D341Med (cell line): ENCODE measurements at regions not wholly inside any gene's neighbourhood (a gene's known extent, or its start where the extent isn't known, plus 50 kb on each side); places are given as distances from the start of the nearest gene placed in this dataset.

Experiments used
- DNase-seq: peaks from one replicate; pipeline ENCODE4 v3.0.0; 2012; ENCODE audit warnings: low spot score

DNA sequence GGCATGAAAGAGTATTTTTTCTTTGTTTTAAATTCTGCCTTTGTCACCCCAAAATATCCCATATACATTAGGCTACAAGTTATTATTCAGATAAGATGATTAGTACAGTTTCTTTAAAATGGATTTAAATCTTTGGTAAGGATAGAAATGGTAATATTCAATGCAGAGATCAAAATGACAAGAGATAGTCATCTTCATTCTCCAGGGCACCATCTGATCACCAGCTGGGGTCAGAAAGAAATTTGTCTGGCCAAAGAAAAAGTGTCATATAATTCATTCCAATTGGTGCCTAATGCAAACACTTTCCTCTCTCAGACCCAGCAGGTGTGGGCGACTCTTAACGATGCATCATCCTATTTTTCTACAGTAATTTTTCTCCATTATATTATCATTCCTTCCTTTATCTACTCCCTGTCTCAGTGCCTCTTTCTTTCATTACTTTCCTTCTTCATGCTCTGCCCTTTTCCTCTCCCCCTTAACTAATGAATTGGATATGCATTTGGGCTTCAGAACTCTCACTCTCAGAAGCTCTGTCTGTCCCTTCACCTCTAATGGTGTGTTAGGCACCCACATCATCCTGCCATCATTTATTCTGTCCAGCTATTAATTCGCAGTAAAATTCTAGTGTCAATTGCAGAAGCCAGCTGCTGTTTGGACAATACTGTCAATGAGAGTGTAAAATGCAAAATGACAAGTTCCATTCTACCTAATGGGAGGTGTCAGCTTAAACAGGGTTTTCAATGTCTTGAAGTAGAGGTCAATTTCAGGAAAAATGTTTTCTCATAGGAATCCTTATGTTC lies 570.5 kb downstream of the TDRD15 start:
- DNase-seq: no peak

DNA sequence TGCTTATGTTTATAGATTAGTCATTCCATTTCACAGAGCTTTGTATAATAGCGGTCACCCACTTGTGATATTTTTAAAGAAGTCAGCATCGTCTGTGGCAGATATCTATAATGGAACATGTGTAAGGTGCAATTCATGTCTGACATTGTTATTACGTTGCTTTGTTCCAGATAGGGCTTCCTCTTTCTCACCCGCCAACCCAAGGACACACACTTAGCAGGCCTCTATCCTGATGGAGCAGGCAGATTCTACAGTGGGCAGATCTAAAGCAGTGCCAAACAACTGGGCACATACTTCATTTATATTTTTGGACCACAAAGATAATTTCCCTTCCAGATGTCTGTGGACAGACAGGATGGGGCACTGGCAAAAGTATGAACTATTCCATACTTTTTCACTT lies 573.1 kb downstream of the TDRD15 start:
- DNase-seq: no peak

DNA sequence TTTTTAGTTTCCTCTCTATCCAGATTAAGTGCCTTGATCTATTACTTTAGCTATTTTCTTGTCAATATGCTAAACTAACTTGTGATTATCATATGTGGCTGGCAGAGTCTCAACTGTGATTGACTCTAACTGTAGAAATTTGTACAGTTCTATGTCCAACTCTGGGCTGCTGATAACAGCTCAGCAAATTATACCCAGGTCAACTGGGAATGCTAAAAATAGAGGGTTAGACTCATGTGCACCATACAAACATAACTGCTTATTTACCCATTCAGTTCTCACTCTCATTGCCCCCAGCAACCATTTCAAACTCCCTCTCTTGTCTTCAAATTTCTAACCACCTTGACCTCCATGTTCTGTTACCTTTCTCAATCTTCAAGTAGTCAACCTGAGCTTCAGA lies 576.9 kb downstream of the TDRD15 start:
- no peak for DNase-seq

DNA sequence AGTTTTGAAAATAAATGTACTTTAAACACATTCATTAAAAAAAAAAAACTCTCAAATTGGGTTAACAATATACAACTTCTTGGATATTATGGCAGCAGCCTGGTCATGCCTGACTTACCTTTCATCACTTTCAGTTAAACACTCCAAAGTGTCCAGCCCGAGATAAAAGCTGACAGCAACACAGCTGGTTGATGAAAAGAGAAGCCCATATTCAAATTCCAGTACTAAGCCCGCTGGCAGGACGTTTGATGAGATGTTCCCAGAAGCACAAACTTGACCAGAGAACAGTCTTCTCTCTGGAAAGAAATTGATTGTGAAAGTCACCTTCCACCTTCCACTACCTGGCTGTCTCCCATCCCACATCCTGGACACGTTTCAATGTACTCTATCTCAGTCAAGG lies 586.3 kb downstream of the TDRD15 start:
- no peak for DNase-seq

DNA sequence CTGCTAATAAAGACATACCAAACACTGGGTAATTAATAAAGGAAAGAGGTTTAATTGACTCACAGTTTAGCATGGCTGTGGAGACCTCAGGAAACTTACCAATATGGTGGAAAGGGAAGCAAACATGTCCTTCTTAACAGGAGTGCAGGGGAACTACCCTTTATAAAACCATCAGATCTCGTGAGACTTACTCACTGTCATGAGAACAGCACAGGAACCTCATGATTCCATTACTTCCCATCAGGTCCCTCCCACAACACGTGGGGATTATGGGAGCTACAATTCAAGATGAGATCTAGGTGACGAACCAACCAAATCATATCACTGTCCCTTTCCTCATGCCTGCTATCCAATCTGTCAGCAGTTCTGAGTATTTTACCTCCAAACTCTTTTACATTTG lies 586.7 kb downstream of the TDRD15 start:
- no peak for DNase-seq

DNA sequence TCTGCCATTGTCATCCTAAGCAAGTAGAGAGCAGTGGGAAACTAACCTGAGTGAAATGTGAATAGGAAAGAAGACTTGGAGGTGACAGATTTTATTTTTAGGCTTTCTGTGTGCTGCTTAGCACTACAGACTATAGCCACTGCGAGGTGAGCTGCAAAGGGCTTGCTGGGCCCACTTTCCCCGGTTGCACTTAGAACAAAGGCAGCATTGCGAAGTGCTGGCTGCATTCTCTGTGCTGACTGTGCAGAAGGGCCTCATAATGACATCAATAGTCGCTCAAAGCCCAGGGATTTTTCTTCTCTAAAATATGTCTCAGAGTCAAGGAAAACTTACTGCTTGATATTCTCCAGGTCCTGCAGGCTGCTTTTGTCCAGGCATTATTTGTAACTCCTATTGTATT lies 592.1 kb downstream of the TDRD15 start:
- no peak for DNase-seq

DNA sequence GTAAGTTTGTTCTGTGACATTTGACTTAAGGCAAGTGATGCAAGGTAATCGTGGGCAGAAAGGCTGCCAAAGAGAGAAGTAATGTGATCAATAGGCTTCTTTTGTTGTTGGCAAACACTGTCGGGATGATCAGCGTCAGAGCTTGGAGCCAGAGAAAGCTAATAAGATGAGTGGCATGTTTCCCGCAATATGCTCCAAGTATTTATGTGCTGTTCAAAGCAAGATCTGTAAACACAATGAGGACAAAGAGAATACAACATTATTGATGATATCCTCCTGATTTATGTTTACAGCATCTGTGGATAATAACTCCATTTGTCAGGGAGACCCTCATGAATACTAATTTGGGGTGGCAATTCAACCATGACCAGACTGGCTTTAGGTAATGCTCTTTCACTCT lies 603.3 kb downstream of the TDRD15 start:
- no peak for DNase-seq

DNA sequence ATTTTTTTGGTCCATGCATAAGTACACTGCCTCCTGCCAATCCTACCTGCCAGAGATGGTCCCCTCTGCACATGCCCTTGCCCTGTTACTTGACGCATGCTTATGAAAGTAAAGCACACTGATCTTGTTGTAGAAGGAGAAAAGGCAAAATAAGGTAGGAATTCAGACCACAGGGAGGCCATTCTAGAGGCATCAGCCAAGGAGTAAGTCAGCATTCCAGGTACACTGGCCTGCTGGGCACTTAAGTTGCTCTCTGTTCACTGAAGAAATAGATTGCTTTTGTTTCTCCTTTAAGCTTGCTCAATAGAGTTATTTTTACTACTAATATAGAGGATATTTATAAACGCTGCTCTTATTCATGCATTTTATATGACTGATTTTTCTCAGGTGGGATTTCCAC lies 604.4 kb downstream of the TDRD15 start:
- no peak for DNase-seq

DNA sequence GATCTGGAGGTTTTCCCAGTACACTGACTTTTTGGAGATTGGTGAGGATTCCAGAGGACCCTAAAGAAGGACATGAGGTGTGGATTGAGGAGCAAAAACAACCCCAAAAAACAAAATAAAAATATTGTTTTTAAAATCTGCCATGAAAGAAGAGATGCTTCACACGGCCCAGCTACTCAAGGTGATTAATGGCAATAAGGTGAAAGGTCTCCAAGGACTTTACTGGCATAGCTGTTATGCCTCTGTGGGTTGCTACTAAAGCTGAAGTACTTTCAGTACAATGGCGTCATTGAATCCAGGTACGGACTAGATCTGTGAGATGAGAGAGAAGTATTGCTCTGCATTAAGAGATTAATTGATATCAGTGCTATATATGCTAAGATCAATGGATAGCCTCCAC lies 606.4 kb downstream of the TDRD15 start:
- DNase-seq: no peak

DNA sequence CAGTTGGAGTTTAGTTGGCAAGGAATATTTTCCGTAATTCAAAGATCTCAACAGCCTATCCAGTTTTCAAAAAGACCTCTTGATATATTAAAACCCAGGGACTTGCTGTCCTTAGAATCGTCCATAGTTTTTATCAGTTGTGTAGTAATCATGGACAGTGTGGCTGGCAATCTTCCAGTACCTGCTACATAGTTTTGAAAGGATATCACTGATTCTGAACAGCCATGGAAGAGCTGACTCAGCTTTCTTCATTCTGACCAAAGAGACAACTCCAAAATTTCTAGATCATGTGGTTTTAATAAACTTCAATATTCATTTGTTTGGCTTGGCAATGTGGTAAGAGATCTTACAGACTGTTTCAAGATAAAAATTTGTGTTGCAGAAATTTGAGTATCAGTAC lies 616.7 kb downstream of the TDRD15 start:
- no peak for DNase-seq

DNA sequence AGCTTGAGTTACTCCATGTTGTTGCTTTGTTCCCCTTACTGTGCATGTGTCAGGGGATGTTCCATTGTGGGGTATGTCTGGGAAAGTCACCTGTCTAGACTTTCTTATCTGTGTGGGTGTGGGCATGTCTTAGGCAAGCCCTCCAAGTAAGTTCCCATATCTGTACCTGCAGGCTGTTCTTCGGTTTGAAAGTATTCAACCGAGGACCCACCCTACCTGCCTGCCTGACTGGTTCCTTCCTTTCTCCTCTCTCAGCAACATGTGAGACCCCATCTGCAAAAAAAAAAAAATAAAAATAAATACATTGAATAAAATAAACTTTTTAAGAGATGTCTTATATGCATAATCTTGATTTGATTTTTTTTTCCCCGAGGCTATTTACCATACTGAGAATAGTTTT lies 622.7 kb downstream of the TDRD15 start:
- no peak for DNase-seq

DNA sequence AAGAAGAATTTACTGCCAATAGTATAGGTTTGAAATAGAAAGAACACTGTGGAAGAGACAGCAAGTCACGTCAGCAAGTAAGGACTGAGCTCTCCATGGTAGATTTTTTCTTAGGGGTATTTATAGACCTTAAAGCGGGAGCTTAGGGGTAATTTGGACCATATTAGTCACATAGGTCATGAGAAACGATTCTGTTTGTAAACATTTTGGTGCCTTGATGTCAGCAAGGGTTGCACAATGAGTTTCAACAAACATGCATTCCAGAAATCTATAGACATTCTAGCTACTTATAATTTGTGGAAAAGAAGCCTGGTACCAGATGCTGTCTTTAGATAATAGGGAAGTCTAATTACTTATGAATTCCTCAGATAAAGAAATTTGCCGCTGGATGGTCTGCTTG lies 624.7 kb downstream of the TDRD15 start:
- DNase-seq: no peak

DNA sequence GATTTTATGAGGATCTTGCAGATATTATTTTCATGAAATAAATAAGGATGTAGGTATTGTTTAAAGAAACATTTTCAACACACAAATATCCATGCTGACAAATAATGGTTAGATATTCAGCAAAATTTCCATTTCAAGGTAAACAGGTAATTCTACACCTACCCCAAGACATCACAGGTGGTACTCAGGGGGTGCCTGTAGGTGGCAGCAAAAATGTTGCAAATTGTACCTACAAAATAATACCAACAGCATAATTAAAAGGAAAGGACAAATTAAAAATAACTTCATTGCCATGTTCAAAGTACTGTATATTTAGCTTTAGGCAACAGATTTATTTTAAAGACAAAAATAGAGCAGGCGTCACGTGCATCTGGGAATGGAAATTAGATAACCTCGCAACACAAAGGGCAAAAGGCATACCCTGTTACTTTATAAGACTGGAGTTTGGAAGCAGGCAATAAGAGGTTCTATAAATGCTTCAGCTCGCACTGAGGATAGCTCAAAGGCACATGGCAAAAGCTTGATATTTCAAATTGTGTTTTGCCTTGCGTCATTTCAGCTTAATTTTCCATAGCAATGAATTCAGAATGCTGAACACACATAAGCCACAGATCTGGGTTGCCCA lies 630.5 kb downstream of the TDRD15 start:
- no peak for DNase-seq

DNA sequence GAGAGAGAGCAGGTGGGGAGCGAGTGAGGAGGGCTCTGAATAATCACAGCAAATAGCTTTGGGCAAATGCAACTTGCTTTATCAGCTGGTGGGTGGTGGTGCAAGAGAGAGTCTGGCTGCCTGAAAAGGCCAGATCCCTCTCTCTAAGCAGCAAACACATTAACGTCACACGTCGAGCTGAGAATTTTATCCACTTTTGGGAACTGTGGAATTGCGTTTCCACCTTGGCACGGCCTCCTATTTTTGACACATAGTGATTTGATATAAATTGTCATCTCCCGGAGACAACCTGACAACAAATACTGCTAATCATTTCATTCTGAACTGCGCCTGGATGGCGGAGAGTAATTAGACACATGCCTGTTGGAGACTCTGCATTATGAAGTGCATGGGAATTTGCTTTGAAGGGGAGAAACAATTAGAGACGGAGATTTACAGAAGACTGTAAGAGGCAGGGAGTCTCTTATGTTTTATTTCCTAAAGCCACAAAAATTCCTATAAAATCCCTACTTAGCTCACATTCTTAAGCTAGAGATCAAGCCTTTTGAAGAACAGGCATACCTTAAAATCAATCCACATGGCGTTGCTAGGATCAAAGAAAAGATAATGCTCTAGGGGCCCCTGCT lies 634.1 kb downstream of the TDRD15 start:
- no peak for DNase-seq

DNA sequence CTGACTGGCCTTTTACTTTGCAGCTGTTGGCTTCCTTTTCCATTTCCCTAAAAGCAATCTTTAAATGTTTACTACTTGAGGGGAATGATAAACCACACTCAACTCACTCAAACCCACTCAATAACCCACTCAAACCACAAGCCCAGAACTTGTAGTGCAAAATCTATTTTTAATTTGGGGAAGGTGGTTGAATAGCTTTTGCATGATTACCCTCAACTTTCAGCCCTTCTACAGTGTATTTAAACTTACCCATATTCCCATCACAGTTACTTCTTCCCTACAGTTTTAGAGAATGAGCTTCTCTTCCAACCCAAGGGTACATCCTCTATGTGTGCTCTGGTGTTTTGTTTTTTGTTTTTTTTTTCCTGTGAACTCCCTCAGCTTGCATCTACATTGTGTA lies 636.1 kb downstream of the TDRD15 start:
- no peak for DNase-seq

DNA sequence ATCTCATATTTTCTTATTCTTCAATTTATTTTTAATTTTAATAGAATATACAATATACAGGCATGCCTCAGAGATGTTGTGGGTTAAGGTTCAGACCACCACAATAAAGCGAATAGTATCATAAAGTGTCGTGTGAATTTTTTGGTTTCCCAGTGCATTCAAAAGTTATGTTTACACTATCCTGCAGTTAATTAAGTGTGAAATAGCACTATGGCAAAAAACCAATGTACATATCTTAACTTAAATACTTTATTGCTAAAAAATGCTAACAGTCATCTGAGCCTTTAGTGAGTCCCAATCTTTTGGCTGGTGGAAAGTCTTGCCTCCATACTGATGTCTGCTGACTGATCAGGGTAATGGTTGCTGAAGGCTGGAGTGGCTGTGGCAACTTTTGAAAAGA lies 637.6 kb downstream of the TDRD15 start:
- no peak for DNase-seq

DNA sequence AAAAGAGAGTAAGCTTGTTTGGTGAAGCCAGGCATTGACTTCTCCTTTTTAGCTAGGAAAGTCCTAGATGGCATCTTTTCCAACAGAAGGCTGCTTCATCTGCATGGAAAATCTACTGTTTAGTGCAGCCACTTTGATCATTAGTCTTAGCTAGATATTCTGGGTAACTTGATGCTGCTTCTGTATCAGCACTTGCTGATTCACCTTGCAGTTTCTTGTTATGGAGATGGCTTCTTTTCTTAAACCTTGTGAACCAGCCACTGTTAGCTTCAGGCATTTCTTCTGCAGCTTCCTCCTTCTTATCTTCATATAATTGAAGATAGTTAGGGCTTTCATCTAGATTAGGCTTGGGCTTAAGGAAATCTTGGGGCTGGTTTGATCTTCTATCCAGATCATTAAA lies 639.7 kb downstream of the TDRD15 start:
- DNase-seq: no peak

DNA sequence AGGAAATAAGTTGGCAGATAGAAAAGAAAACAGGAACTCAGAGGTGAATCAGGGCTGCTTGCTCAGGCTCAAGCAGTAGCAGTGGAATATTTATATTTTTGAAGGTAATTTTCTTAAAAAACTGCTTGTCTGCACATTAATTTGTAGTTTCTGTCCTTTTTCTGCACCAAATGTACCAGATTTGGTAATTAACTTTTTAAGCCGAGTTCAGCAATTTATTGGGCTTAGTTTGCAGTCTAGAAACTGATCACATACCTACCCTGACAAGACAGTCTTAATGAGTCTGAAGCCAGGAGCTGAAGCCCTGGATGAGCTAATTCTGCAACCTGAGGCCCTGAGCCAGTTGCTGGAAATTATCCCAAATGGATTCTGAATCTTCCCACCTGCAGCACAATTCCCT lies 647.0 kb downstream of the TDRD15 start:
- DNase-seq: no peak

DNA sequence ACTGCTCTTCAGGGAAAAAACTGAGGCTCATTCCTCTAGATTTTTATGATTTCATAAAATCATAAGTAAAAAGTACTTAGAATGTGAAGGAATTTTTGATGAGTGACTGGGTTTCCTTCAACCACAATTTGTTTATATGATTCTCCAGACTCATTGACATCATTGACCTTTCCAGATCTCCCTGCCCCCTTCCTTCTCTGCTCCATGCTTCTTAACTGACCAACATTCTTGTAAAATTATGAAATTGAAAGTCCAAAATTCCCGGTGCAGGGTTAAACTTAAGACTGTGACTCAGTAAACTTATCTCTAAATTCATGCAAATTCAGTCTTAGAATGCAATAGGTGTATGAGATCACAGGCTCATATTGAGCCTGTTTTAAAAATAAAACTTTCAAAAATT lies 648.9 kb downstream of the TDRD15 start:
- DNase-seq: no peak

DNA sequence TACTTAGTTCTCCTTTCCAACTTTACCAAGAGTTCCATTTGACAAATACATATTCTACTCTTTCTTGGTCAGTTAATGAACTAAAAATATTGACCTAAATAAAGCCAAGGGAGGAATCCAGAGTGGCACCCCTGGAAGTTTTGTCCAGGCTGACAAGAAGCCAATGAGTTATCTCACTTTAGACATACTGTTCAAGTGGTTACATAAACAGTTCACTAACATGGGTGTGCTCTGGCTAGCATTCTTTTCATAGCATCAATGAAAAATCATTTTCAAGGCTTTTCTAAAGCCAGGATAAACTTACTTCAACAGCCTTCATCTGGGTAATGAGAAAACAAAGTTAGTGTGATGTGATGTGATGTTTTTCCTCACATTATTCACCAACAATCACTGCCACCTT lies 649.4 kb downstream of the TDRD15 start:
- no peak for DNase-seq

DNA sequence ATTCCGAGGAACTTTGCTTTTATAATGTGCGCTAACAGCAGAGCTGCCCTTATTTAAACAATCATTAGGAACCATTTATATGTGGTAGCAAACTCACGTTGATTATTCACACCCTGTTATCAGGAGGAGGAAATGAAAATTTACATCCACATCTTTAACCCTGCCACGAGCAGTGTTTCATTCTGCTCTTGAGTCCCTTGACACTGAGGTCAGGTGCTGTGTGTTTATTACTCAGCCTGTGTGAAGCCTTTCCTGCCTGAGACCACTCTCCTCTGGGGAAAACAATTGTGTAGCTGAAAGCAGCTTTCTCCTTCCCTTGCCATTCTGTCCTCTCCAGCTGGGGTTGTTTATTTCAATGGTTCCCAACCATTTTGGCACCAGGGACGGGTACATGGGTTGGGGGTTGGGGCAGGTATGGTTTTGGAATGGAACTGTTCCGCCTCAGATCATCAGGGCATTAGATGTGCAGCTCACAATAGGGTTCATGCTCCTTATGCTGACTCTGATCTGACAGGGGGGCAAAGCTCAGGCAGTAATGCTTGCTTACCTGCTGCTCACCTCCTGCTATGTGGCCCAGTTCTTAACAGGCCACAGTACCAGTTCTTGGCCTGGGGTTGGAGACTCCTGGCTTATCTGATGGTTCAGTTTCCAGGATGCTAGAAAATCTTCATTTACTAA lies 651.1 kb downstream of the TDRD15 start:
- no peak for DNase-seq

DNA sequence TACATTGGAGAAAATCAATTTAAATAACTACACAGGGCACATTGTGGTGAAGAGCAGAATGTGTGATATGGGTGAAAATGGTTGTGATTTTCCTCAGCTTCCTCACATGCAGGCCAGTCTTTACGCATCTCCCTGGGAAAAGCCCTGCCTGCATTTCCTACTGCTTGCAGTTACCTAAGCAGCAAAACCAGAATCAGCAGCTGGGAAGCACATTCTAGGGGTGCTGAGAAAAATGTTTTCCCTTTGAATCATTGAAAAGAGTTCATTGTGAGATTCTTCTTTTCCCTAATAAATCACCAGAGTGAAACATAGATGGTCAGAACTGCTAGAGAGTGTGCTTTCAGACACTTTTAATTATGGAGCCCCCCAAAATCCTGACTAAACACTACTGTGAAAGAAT lies 656.0 kb downstream of the TDRD15 start:
- DNase-seq: no peak

DNA sequence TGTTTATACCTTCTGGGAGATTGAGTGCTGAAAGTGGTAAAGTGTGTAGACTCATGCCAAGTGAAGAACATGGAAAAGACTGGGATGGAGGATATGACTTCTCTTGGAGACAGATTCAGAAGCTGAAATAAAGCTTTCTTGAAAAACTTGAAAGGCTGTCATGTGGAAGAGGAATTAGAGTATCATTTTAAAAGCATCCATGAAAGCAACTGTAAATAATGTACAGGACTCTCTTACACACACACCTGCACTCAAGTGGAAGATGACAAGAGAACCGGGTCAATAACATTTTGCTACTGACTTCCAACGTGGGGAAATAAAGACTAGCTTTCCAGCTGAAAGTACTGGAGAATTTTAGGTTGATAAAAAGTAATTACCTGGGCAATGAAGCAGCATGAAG lies 658.2 kb downstream of the TDRD15 start:
- no peak for DNase-seq
